Small intestine (tissue), 7 donors: ENCODE measurements at regions not wholly inside any gene's neighbourhood (a gene's known extent, or its start where the extent isn't known, plus 50 kb on each side); places are given as distances from the start of the nearest gene placed in this dataset.
"Not testable (repeated sequence)": the region's sequence is repeated elsewhere in the genome, so short reads cannot be mapped to it uniquely, and the experiment has no call there.

Experiments used
- DNase-seq, 2 donors: peaks; one replicate each; pipeline versions ENCODE4 v3.0.0 to v3.0.0-alpha.2; 2013
- FAIRE-seq: peaks from 2 replicates; lab custom pipeline; 2012; peaks lifted over from hg19 to GRCh38; lab: Jason Lieb, UNC
- H3K27ac ChIP-seq, 3 donors: one replicate each; pipeline ENCODE4 v1.5.1; 2013; ENCODE audit warnings: low read length in 2 of 3, mild to moderate bottlenecking in 2 of 3, control low read depth in 1 of 3, inconsistent platforms in 1 of 3, low read depth in 1 of 3, moderate library complexity in 1 of 3
- H3K27me3 ChIP-seq, 3 donors: one replicate each; pipeline ENCODE4 v1.6.1; 2013; ENCODE audit warnings: low read length in 3 of 3, inconsistent platforms in 1 of 3; ENCODE audit not compliant: control insufficient read depth in 3 of 3, insufficient read depth in 3 of 3
- H3K36me3 ChIP-seq, 3 donors: one replicate each; pipeline ENCODE4 v1.6.1; 2013; ENCODE audit warnings: low read length in 3 of 3, inconsistent platforms in 1 of 3, low read depth in 1 of 3, mild to moderate bottlenecking in 1 of 3, moderate library complexity in 1 of 3; ENCODE audit not compliant: control insufficient read depth in 3 of 3, insufficient read depth in 2 of 3
- H3K4me1 ChIP-seq, 3 donors: one replicate each; pipeline ENCODE4 v1.6.1; 2013; ENCODE audit warnings: low read length in 2 of 3, inconsistent platforms in 1 of 3, low read depth in 1 of 3, mild to moderate bottlenecking in 1 of 3, moderate library complexity in 1 of 3; ENCODE audit not compliant: control insufficient read depth in 3 of 3, insufficient read depth in 2 of 3
- H3K4me3 ChIP-seq, 3 donors: one replicate each; pipeline ENCODE4 v1.5.1; 2013; ENCODE audit warnings: low read length in 3 of 3, control low read depth in 1 of 3, inconsistent platforms in 1 of 3, low read depth in 1 of 3, mild to moderate bottlenecking in 1 of 3, moderate library complexity in 1 of 3
- H3K9me3 ChIP-seq, 2 donors: one replicate each; pipeline ENCODE4 v1.6.1; 2013; ENCODE audit warnings: low read depth in 1 of 2, low read length in 1 of 2; ENCODE audit not compliant: control insufficient read depth in 2 of 2, insufficient read depth in 1 of 2
- WGBS, 3 donors: extraction: QIAGEN DNeasy Blood & Tissue Kit; methylation state at CpG; one replicate each; pipeline ENCODE4 v1.1.7; 2013; 5-methylcytosine and 5-hydroxymethylcytosine counted together
- donor health status: healthy with polysubstance abuse.
- donor health status: control.
- donor health status: control.
- donor health status: Bipolar disorder and iron deficiency.
- donor health status: healthy.

- FAIRE-seq (no peak), DNase-seq (peak in 1 of 2 donors; percentile 22)
- Histone ChIP-seq H3K4me3 (no peak overlapping the region), H3K27ac (no peak overlapping the region), H3K27me3 (no peaks in the 10 kb centered on the region), H3K9me3 (peaks cover 2 to 13% of the 10 kb centered on the region in 2 donors), H3K4me1 (no peaks in the 10 kb centered on the region), H3K36me3 (no peaks in the 10 kb centered on the region)
- 29 to 52% (median 51%) methylated on average over 2 of the region's 2 CpGs for WGBS, 3 donors
Measured at GRCh38 chr19:20482721-20483120, 82.9 kb downstream of the ZNF737 start.

GRCh38 chr19:20481736-20482135 is 83.8 kb downstream of the ZNF737 start:
- no peaks in the 10 kb centered on the region for H3K36me3 ChIP-seq
- H3K4me1 ChIP-seq = no peaks in the 10 kb centered on the region
- FAIRE-seq (no peak), DNase-seq (peak in 1 of 2 donors; percentile 51)
- H3K9me3 ChIP-seq = peaks cover 2 to 13% of the 10 kb centered on the region in 2 donors
- H3K27ac ChIP-seq = no peak overlapping the region
- no peak overlapping the region for H3K4me3 ChIP-seq
- H3K27me3 ChIP-seq = no peaks in the 10 kb centered on the region
- WGBS, 3 donors = 26 to 67% (median 40%) methylated on average over 1 of the region's 1 CpG

DNA sequence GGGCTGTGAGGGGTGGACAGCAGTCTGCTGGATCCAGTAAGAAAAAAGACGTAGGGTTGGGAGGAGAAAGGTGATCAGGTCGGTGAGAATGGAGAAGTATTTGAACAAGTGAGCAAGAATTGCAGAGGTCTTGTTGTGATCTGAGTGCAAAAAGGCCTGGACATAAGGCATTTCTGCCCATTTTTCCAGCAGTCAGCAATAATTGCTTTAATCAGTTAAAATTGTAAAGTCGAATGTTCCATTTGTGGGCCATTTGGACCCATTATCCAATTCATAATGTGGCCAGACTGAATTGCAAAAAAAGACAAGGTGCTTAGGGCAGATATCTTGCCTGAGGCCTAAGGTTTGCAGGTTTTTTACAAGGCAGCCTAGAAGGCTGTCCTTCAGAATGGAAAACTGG is 86.1 kb downstream of the ZNF737 start:
- no peaks in the 10 kb centered on the region for H3K36me3 ChIP-seq
- DNase-seq (no peak), FAIRE-seq (no peak)
- H3K4me1 ChIP-seq = no peaks in the 10 kb centered on the region
- no peak overlapping the region for H3K27ac ChIP-seq
- no peak overlapping the region for H3K4me3 ChIP-seq
- H3K9me3 ChIP-seq = peaks cover 2 to 13% of the 10 kb centered on the region in 2 donors
- H3K27me3 ChIP-seq = no peaks in the 10 kb centered on the region
- 81 to 85% (median 84%) methylated on average over 3 of the region's 3 CpGs for WGBS, 3 donors

DNA sequence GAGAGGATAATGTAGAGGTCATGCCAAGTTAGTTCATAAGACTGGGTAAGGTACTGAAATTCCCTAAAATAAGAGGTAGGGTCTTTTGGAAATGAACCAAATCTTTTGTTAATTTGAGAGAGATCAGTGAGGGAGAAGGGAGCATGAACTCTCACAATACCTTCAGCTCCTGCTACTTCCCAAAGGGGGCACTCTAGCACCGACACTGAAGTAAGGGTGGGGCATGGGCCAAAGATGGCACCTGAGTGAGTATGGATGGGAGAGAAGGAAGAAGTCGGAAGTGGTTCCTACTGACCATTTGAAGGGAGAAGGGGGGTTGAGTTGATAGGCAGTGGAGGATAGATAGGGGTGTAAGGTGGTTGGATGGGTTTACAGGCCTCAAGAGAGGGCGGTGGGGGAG is 86.6 kb downstream of the ZNF737 start:
- Histone ChIP-seq H3K4me1 (no peaks in the 10 kb centered on the region), H3K27me3 (no peaks in the 10 kb centered on the region), H3K4me3 (no peak overlapping the region), H3K27ac (no peak overlapping the region), H3K36me3 (no peaks in the 10 kb centered on the region), H3K9me3 (peaks cover 2 to 13% of the 10 kb centered on the region in 2 donors)
- DNase-seq (no peak), FAIRE-seq (no peak)
- WGBS, 3 donors = 74 to 87% (median 84%) methylated on average over 3 of the region's 3 CpGs

DNA sequence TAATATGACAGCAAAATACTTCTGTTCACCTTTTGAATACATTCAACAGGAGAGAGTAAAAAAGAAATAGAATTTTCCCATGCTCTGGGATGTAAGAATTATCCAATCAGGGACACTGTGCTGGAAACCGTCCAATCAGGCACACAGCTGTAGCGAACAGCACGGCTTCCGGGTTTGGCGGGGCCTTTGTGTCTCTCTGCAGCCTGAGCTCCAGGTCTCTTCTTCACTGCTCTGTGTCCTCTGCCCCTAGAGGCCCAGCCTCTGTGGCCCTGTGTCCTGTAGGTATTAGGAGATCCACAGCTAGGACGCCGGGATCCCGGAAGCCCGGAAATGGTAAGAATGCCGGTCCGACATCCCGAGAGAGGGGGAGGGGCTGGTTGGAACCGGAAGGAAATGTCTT is 92.7 kb downstream of the ZNF737 start:
- H3K27ac ChIP-seq = no peak overlapping the region
- DNase-seq (no peak), FAIRE-seq (no peak)
- H3K4me3 ChIP-seq = no peak overlapping the region
- H3K27me3 ChIP-seq = no peaks in the 10 kb centered on the region
- peaks cover 3 to 26% of the 10 kb centered on the region in 2 donors for H3K9me3 ChIP-seq
- H3K4me1 ChIP-seq = no peaks in the 10 kb centered on the region
- no peaks in the 10 kb centered on the region for H3K36me3 ChIP-seq
- WGBS, 3 donors = 95 to 96% (median 96%) methylated on average over 13 of the region's 13 CpGs

DNA sequence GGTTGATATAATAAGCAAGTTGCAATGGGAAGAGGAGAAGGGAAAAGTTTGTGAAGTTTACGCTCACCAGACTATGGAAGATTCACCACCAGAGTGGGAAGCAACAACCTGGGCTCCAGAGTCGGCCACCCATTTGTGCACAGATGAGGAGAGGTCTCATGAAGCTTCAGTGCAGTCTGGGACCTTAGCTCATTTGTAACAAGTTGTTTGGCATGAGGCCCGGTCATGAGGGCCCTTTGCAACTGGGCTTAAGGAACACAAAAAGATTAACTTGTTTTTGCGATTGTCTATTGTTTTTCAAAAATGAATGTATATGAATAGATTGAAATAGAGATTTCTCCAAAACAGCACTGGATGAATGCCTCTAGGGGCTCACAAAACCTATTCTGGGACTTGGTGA is 94.2 kb downstream of the ZNF737 start:
- Histone ChIP-seq H3K27ac (no peak overlapping the region), H3K4me3 (no peak overlapping the region), H3K9me3 (peaks cover 3 to 26% of the 10 kb centered on the region in 2 donors), H3K36me3 (no peaks in the 10 kb centered on the region), H3K4me1 (no peaks in the 10 kb centered on the region), H3K27me3 (no peaks in the 10 kb centered on the region)
- 64 to 85% (median 78%) methylated on average over 4 of the region's 4 CpGs for WGBS, 3 donors
- no peak for FAIRE-seq
- no peak for DNase-seq

GRCh38 chr19:20470345-20471135 is 95.0 kb downstream of the ZNF737 start:
- H3K27me3 ChIP-seq = no peaks in the 10 kb centered on the region
- H3K4me1 ChIP-seq = no peaks in the 10 kb centered on the region
- H3K27ac ChIP-seq = no peak overlapping the region
- no peak overlapping the region for H3K4me3 ChIP-seq
- FAIRE-seq (no peak), DNase-seq (peak in 1 of 2 donors; percentile 39)
- H3K36me3 ChIP-seq = no peaks in the 10 kb centered on the region
- WGBS, 3 donors = 37 to 64% (median 42%) methylated on average over 4 of the region's 4 CpGs
- H3K9me3 ChIP-seq = peaks cover 3 to 26% of the 10 kb centered on the region in 2 donors

GRCh38 chr19:20466638-20466990 is 99.0 kb downstream of the ZNF737 start:
- FAIRE-seq, H3K4me1 ChIP-seq, H3K27ac ChIP-seq, H3K4me3 ChIP-seq, H3K27me3 ChIP-seq, H3K36me3 ChIP-seq: not testable (repeated sequence)
- peaks cover 0 to 14% of the 10 kb centered on the region in 2 donors for H3K9me3 ChIP-seq
- DNase-seq = peak in 1 of 2 donors; percentile 53
